ENCODE measurements at regions not wholly inside any gene's neighbourhood (a gene's known extent, or its start where the extent isn't known, plus 50 kb on each side); places are given as distances from the start of the nearest gene placed in this dataset.

DNA sequence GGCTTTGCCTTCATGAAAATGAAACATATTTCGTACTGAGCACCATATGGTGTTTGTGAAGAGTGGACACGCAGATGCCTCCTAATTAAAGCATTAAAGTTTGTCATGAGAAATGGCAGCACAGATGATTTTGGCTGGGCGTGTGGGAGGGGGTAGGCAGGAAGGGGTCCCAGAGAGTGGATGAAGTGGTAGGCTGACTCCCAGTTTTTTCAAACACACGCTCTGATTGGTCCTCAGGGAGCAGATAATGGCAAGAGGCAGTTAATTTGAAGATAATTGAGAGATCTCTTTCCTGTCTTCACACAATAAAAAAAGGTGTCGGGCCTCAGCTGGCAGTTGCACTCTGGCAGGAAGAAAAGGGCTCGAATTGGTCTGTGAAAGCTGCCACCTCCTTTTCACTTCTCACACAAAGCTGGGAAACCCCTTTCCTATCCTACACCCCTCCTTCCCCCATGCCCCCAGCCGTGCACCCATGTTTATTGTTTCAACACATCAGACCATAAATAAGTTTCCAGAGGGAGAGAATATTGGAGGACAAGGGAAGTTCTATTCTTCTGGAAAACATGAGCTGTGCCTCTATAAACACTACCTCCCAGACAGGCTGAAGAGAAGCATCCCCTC, 429.6 kb downstream of the ARHGEF28 start:
- DNase-seq (ENCODE audit: extremely low read depth, low read depth, low spot score), result no peak

DNA sequence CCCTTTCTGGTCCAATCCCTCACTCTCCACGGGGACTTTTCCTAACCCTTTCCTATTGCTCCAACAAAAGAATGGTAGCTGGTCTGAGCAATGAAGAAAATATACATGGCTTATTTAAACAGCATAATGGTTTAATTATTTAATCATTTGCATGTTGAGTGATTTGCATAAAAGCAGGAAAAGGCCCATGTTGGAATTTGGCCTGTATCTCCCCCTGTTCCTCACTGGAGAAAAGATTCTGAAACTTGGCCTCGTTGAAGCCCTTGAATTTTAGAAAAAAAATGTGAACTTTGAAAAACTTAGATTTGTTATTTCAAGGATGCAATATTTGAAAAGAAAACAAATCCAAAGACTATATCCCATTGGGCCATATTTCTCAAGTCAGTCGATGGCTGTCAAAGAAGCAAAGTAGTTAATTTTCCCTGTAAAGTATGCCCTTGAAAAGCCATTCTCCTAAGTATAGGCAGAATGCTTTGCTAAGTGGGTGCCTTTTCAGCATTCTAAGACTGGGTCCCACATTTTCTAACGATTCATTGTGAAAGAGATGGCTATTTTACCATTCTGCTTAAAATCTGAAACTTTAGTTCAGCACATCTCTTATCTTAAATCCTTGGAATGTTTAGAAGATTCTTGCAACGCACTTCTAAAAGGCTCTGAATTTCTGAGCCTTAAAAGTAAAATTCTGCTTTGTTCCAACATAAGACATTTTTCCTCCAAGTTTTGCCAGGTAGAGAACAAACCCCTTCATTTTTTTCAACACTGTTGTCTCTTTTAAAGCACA, 428.8 kb downstream of the ARHGEF28 start:
- DNase-seq (ENCODE audit: extremely low read depth, low read depth, low spot score), result no peak

DNA sequence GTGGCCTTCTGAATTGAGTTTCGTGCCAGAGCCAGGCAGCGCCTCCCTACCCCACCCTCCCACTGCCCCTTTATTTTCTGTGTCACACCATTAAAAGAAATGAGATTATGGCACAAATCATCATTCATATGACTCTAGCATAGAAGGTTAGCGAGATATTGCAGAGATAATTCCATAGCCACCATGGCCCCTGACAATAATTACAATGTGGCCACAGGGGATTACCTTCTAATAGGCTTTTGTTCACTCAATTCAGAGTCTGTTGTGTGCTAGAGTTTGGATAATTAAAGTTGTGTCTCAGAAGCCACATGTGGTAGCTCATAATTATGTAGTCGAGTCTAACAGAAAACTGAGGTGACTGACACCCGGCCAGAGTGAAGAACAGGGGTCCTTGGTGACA, 428.1 kb downstream of the ARHGEF28 start:
- DNase-seq (ENCODE audit: extremely low read depth, low read depth, low spot score), result no peak

DNA sequence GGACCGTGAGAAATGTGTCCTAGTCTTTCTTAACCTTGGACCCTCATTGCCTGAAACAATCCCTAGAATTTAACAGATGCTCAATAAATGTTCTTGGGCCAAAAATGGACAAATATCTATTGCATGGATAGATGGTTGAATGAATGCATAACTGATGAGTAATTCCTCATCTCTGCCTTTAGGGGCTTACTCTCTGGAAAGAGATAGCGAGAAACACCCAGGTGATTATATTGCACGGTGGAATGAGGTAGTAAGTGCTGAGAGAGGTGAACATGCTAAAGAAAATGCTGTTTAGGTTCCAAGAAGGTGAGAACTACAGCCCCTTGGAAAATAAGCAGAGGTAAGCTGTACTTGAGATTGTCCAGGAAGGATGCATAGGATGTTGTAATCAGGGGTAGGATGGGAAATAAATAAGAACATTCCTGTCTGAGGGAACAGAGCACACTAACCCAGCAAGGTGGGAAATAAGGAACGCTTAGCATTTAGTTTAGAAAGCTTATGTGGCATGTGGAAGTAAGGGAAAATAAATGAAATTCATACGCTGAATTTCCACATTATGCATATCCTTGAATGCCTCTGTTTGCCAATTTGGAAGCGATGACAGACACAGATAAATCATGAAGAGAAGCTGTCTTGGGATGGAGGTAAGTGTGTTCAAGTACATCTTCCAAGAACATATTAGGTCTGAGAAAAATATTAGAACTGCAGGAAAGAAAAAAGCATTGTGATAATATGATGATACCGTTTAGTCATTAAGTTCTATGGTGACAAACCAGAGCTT, 426.6 kb downstream of the ARHGEF28 start:
- DNase-seq (ENCODE audit: extremely low read depth, low read depth, low spot score), result no peak

DNA sequence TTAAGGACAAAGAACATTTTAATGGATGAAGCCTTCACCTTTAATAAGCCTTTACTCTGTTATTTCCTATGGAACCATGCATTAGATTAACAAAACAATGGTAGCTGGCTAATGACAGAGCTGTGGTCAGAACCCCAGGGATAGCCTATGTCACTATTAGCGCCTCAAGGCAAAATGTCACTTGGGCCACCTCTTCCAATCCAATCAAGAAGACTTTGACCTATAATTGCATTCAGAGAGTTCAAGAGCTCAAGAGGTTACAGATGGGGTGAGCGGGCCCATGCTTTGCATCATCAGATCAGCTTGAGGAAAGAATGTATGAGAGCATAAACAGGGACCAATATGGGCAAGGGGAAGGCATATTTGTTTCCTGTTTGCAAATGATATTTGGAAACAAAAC, 425.1 kb downstream of the ARHGEF28 start:
- no peak for DNase-seq (ENCODE audit: extremely low read depth, low read depth, low spot score)

DNA sequence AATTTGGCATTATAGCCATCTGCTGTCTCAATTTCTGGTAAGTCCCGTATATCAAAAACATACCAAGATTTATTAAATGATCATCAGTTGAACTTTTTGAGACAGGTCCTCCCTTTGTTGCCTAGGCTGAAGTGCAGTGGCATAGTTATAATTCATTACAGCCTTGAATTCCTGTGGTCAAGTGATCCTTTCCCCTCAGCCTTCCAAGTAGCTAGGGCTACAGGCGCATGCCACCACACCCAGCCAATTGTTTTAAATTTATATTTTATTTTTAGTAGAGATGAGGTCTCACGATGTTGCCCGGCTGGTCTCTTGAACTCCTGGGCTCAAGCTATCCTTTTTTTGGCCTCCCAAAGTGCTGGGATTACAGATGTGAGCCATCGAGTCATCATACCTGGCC, 418.9 kb downstream of the ARHGEF28 start:
- DNase-seq (ENCODE audit: extremely low read depth, low read depth, low spot score), result no peak

DNA sequence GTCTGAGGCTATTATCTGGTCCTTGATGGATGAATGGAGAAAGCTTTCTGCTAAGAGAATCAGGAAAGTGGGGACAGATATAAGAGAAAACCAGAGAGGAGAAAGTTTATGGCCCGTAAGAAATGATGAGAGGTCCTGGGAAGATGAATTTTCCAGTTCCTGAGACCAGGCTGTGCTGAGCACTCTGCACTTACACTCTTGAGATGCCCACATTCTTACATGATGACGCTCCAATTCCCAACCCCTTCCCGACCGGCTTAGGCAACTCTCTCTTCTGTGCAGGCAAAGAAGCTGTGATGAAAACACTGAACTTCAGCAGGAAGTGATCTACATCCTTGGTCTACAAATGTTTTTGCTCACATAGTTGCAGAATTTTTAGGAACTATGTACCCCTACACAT, 417.0 kb downstream of the ARHGEF28 start:
- no peak for DNase-seq (ENCODE audit: extremely low read depth, low read depth, low spot score)

DNA sequence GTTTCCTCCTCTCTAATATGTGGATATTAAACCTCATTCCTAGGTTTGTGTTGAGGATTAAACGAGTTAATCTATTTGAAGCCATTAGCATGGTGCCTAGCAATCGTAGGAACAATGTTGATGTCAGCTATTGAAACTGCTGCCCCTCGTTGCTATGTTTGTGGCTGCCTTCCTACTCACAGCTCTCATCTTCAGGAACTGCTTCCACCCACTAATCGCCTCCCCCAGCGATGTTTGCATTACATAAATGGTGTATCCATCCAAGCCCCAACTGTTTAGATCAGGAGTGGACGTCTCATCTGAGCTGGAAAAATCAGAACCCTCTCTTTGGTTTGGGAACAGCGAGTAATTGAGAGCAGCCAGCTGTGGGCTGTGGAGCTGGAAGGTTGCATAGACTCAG, 416.6 kb downstream of the ARHGEF28 start:
- DNase-seq (ENCODE audit: extremely low read depth, low read depth, low spot score), result no peak

DNA sequence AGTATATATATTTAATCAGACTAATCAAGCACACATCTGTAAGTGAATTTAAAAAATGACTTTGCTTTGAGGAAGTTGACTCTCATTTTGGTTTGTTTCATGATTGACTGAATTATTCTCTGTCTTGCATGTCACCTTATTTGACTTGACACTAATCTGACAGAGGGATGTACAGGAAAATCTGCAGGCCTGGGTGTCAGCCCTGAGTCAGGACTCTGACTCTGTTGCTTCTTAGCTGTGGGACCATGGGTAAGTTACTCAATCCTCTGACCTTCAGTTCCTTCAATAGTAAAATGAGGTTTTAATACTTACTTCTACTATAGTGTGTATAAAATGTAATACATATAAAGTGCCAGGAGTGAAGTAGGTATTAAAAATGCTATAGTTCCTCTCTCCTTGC, 415.9 kb downstream of the ARHGEF28 start:
- no peak for DNase-seq (ENCODE audit: extremely low read depth, low read depth, low spot score)

DNA sequence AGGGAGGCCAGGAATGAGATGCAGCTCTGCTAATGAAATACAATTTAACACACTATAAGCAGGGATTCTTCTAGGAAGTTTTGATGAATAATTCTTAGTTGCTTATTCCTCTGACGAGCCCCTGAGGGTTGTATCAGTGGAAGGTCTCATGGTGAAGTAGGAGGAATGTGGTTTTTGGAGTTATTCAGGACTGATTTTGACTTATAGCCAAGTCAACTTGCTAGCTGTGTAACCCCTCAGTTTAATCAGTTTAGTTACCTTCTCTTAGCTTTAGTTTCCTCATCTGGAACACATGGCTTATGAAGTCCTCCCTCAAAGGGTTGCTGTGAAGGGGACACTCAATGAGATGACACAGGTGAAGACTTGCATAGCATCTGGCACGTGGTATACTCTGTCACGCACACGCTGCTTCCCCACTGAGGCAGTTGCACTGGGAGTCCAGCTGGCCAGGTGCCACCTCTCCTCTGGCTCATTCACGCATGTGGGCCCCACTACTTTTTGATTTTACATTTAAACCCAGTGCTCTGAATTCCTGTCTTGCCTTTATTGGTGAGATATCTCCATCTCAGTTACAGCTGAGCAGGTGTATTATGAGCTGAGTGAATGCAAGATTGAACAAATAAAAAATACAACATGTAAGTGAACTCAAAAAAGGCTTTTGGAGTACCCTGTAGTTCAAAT, 415.0 kb downstream of the ARHGEF28 start:
- no peak for DNase-seq (ENCODE audit: extremely low read depth, low read depth, low spot score)

DNA sequence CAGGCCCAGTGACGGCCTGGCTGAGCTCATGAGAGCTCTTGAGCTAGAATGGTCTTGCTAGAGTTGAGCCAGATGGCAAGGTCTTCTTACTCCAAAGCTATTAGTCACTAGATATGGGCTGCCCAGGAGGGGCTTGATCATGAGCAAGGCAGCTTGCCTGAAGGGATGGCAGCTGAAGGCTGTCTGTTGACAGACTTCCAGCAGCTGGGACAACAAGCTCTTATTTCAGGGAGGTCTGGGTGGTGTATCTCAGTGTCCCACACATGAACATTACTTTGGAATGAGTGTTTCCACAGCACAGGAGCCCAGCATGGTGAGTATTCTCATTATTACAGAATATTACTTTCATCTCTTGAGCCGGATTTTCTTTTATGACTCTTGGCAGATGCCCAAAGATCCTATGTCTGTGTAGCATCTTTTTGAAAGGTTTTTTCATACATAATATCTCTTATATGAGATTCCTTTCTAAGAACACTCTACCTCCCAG, 414.1 kb downstream of the ARHGEF28 start:
- no peak for DNase-seq (ENCODE audit: extremely low read depth, low read depth, low spot score)

DNA sequence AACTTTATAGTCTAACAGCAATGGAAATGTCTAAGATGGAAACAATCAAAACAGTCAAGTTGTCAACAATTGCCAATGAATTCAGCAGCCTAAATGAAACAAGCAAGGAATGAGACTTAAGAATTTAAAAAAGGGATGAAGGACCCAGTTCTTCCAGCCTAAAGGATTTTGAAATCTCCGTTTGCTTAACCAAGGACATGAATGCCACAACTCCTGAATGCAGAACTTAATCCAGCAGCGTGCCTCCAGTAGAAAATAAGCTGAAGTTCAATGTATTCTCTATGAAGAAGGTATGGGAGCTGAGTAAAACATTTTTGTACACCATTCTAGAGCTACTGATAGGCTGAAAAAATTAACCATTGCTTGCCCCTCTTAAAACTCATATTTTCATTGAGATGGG, 411.3 kb downstream of the ARHGEF28 start:
- DNase-seq (ENCODE audit: extremely low read depth, low read depth, low spot score), result no peak

DNA sequence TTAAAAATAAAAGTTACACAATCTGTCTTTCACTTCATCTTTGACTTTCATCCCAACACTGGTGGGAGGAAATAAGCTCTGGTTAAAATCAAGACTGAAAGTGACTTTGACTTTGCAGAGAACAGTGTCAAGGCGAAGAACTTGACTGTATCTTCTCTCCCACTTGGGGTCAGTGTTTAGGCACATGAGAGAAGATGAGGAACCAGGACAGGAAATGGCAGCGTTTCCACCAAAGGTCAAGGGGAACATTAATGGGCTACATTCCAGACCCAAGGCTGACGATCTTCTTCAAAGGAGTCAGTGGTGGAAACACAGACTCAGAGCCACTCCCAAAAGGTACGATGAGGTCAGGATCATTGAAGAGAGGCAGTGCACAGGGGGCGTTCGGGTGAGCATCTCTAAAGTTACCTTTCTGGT, 409.5 kb downstream of the ARHGEF28 start:
- DNase-seq (ENCODE audit: extremely low read depth, low read depth, low spot score), result peak; percentile 36

DNA sequence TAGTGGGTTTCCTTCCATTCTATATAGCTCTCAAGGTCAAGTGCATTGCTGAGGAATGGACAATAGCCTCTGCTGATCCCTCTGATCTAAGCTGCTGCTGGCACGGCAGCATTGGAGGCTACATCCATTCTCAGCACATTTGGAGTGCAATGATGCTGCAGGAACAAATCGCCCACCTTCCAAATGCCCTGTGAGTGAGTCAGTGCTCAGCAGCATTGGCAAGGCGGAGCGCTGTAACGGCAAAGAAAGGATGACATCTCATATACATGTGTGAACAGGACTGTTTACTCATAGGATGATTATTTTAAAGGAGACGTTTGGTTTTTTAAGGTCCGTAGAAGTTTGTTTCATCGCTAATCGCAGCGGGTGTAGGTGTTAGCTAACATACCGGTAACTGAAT, 408.7 kb downstream of the ARHGEF28 start:
- no peak for DNase-seq (ENCODE audit: extremely low read depth, low read depth, low spot score)

DNA sequence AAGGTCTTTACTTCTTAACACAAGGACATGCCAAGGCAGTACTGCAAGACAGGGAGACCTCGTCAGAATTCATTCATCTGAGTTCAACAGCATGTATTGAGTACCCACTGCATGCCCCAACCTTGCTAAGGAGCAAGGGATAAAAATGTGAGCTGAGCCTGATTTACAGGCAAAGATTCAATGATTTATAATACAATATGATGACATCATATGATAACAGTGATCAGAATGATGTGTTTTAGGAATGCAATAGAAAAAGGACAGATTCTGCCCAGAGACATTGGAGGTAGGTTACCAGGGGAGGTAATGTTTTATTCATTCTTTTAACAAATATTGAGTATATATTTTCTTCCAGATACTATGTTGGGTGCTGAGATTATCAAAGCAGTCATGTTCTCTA, 406.6 kb downstream of the ARHGEF28 start:
- no peak for DNase-seq (ENCODE audit: extremely low read depth, low read depth, low spot score)

DNA sequence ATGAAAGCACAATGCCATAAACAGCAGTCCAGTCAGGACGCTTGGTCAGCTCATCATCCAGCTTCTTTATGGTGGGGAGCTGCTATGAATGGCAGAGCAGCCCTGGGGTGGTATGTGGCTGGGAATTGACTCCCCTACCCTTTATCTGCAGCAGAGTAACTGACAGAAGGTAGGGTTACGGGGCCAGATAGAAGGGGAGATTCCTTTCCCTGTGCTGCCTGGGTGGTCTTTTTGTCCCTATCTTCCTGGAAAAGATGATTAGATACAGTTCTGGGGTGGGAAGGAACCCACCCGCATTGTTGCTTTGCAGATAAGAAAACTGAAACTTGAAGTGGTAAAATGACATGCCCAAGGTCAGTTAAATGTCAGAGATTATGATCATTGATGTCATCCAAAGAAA, 405.5 kb downstream of the ARHGEF28 start:
- DNase-seq (ENCODE audit: extremely low read depth, low read depth, low spot score), result no peak

DNA sequence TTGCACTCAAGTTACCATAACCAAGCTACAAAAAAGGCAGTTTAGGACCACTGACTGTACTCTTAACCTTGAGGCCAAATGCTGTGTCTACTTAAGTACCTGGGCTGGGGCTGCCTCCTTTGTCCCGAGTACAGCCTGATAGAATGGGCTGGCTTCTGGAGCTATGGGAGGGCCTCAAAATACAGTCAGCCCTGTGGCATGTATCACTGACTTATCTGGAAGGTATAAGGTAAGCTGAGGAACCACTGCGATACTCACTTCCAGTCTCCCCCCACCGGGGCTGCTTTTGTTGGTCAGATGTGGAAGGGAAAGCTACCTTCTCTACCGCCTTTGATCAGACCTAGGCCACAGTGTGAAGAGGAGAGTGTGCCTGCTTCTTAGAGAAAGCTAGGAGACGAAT, 404.8 kb downstream of the ARHGEF28 start:
- no peak for DNase-seq (ENCODE audit: extremely low read depth, low read depth, low spot score)

DNA sequence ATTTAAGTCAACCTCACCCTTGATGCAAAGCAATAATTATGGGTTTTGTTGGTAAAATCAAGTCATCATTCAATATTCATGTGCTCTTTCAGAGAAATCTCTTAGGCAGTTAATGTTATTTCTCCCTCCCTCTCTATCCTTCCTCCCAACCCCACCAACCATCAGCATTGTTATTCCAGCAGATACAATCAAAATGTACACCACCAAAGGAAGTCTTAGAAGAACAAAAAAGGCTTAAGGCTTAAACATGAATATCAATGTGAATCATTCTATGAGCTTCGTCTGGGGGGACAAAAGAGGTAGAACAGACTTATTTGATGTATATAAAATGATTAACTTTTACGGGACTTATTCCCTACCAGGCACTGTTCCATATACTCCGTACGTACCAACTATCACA, 404.4 kb downstream of the ARHGEF28 start:
- no peak for DNase-seq (ENCODE audit: extremely low read depth, low read depth, low spot score)

DNA sequence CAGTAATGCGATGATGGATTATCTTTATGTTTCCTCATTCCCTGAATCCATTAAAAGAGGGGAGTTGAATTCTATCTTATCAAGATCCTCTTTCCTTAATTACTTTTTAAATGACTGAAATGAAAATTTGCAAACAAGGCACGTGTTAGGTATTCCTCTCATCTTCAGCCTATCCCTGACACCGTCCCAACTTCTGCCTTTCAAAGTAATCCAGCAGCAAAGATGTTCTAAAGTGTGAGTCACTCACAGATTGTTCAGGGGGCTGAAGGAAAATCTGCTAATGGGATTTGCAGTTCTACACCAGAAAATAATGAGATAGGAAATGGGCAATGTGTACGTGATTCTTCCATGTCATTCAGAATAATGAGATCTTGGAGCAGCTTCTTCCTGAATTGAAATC, 403.0 kb downstream of the ARHGEF28 start:
- DNase-seq (ENCODE audit: extremely low read depth, low read depth, low spot score), result no peak

DNA sequence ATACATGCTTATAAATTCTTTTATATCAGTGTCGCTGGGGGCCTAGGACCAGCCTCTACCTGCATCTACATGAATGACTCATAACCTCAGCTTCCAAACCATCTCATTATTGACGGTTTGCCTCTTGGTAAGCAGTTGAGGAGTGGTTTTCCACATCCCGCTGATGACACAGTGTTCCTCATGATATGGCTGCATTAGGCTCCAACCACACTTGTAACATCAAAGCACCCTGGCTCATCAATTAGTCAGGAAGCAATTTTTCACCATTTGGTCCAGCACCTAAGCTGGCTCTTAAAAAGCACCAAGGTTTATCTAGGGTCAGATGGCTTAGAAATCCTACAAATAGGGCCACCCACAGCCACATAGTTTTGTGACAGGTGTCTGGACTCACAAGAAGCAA, 402.4 kb downstream of the ARHGEF28 start:
- DNase-seq (ENCODE audit: extremely low read depth, low read depth, low spot score), result no peak

DNA sequence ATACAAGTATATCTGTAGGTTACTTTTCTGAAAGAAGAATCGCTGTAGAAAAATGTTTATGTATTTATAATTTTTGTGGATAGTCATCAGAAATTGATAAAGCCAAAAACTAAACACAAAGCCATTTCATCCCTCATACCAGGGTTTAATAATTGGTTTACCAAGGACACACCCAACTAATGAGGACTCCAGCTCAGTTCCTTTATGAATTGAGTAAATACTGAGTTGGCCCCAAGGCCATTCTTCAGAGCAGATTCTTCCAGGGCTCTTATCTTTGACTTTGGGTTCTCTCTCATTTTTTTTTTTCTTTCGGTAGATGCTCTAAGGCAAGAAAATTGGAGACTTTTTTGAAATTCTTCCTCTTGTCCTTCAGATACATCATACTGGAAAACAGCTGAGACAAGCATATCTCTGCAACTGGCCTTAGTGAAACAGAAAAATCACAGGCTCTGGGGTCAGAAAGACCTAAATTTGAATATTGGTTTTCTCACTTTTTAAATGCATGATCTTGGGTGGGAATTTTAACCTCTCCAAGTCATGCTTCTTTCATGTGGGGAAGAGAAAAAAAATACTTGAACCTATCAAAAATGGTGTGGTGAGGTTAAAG, 401.8 kb downstream of the ARHGEF28 start:
- no peak for DNase-seq (ENCODE audit: extremely low read depth, low read depth, low spot score)

Measured in glomerular endothelial cell (primary cell).